ENCODE measurements at regions not wholly inside any gene's neighbourhood (a gene's known extent, or its start where the extent isn't known, plus 50 kb on each side); places are given as distances from the start of the nearest gene placed in this dataset.

GRCh38 chr12:127885954-127886750, 380.8 kb upstream of the TMEM132C start:
- no peak overlapping the region for H3K18ac ChIP-seq (ENCODE audit: insufficient read length, low read depth, low read length)
- no peaks in the 10 kb centered on the region for H3K79me2 ChIP-seq (ENCODE audit: insufficient read depth, low read length)
- no peak overlapping the region for H2BK5ac ChIP-seq (ENCODE audit: insufficient read length, low read length)
- H3K79me1 ChIP-seq (ENCODE audit: insufficient read depth, low read depth, low read length, poor library complexity, severe bottlenecking) = no peaks in the 10 kb centered on the region
- no peak overlapping the region for H3K56ac ChIP-seq (ENCODE audit: insufficient read length, low read depth, low read length)
- TF ChIP-seq CTCF (conservative IDR thresholded peaks at IDR 0.05) = no peak
- no peak overlapping the region for H2BK120ac ChIP-seq (ENCODE audit: low read depth, low read length, poor library complexity, severe bottlenecking)
- Mint-ChIP-seq H3K4me1 (peaks cover 3 to 4% of the 10 kb centered on the region in 2 experiments; a peak in 2 of 4 replicates), H3K36me3 (ENCODE audit: insufficient read depth in 1 of 3, low read depth in 3 of 3) (no peaks in the 10 kb centered on the region; a peak in 1 of 7 replicates), H3K9me3 (no peaks in the 10 kb centered on the region), H3K4me3 (no peak overlapping the region), H3K27ac (no peak overlapping the region), H3K27me3 (ENCODE audit: low read depth) (0 out of 2 replicates have a peak, but pooled peaks cover 1% of the 10 kb centered on the region)
- H2BK12ac ChIP-seq (ENCODE audit: insufficient read length, low read depth, low read length) = no peak overlapping the region
- H4K91ac ChIP-seq (ENCODE audit: insufficient read length, low read depth, low read length) = no peak overlapping the region
- no CpG with 5 or more reads among the region's 5 CpGs for WGBS (ENCODE audit: extremely low coverage, insufficient read length, low lambda C conversion rate)
- no peak overlapping the region for H2AFZ ChIP-seq (ENCODE audit: low read length)
- no peak overlapping the region for H4K5ac ChIP-seq (ENCODE audit: insufficient read length, low read depth, low read length)
- H3K23me2 ChIP-seq (ENCODE audit: insufficient read length, low read depth, low read length, poor library complexity, severe bottlenecking) = no peaks in the 10 kb centered on the region
- H4K8ac ChIP-seq (replicated peaks; ENCODE audit: insufficient read length, low read depth, low read length) = no peak overlapping the region
- H2BK15ac ChIP-seq (ENCODE audit: low read depth, low read length) = no peak overlapping the region
- no peaks in the 10 kb centered on the region for H3K9me3 ChIP-seq (ENCODE audit: control insufficient read depth, low read depth, low read length)
- H3K4me2 ChIP-seq (ENCODE audit: insufficient read depth, insufficient read length, low read length) = no peak overlapping the region
- H3T11ph ChIP-seq (ENCODE audit: low read length) = no peak overlapping the region
- H4K20me1 ChIP-seq (ENCODE audit: control insufficient read depth, insufficient read depth, insufficient read length) = no peaks in the 10 kb centered on the region
- H3K27me3 ChIP-seq (ENCODE audit: insufficient read depth, low read length) = no peaks in the 10 kb centered on the region
- H3K27ac ChIP-seq (ENCODE audit: insufficient read length, low read depth, low read length) = no peak overlapping the region
- H2BK20ac ChIP-seq (ENCODE audit: low read depth, low read length, poor library complexity, severe bottlenecking) = no peak overlapping the region
- H2AK5ac ChIP-seq (ENCODE audit: insufficient read length, low read length) = no peak overlapping the region
- no peak overlapping the region for H3K9ac ChIP-seq (ENCODE audit: extremely low read depth, insufficient read length, low read length)
- no peak overlapping the region for H3K23ac ChIP-seq (ENCODE audit: insufficient read length, low read depth, low read length)
- H3K4me1 ChIP-seq (ENCODE audit: insufficient read depth, low read length) = no peaks in the 10 kb centered on the region; the same call in 1 of the 2 replicates
- DNase-seq = no peak
- H3K4ac ChIP-seq (ENCODE audit: low read depth, low read length) = no peak overlapping the region
- H3K14ac ChIP-seq (ENCODE audit: insufficient read depth, low read length) = no peak overlapping the region

All from H9 (cell line).